Posterior vena cava (tissue), 2 donors: ENCODE measurements at regions not wholly inside any gene's neighbourhood (a gene's known extent, or its start where the extent isn't known, plus 50 kb on each side); places are given as distances from the start of the nearest gene placed in this dataset.
A peak's percentile ranks its signal among the peaks of the same experiment; 100 is the strongest.

Experiments
- DNase-seq: peaks from one replicate; pipeline ENCODE4 v3.0.0-alpha.2; 2020; ENCODE audit warnings: low spot score
- intact Hi-C, 2 donors: fragments of 100-400 bp; cut with DNase I; formaldehyde crosslinking; loops; one replicate each; pipeline versions ENCODE4 v1.14.1 to v1.14.2; 2022 to 2023
- donor health status: DM: yes; HTN: yes; CAD: no.
- donor health status: DM: yes; HTN: yes; CAD: no.

GRCh38 chr2:111696226-111696625, 187.8 kb downstream of the ANAPC1 start:
- intact Hi-C loops = no loop called here
- DNase-seq = peak; percentile 2

GRCh38 chr2:111697560-111697959, 186.4 kb downstream of the ANAPC1 start:
- intact Hi-C loops = no loop called here
- DNase-seq = no peak

GRCh38 chr2:111698089-111698488, 185.9 kb downstream of the ANAPC1 start:
- intact Hi-C loops = no loop called here
- DNase-seq = no peak

DNA sequence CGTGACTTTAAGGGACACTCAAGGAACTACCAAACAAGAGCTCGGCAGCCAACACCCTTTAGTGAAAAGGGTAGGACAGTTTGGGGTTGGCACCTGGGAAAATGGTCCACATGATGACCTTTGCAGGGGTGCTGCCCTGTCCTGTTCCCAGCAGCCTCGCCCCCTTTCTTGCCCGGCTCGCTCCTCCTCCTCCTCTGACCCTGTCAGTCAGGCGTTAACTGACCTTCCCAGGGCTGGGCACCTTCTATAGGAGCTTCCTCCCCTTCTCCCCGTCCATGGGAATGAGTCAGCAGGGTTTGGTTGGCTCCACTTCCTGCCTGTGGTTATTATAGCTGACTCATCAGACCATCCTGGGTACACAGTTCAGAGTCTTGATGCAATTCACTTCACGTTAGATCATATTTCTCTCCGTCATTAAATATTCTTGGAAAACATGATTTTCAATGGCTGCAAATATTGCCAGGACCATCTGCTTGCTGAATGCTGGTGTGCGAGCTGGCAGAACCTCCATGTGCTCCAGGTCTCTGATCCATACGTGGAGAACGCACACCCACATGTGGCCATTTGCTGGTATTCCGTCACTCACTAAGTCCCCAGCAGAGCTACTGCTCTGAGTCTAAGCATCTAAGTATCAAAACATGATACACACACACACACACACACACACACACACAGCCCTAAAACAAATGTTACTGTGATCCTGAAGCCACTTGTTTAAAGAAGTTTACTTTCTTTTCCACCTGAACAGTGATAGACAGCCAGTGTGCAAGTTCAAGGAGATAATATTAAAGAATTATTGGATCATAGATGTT, 185.0 kb downstream of the ANAPC1 start:
- DNase-seq = peak; percentile 92
- intact Hi-C loops = no loop called here

DNA sequence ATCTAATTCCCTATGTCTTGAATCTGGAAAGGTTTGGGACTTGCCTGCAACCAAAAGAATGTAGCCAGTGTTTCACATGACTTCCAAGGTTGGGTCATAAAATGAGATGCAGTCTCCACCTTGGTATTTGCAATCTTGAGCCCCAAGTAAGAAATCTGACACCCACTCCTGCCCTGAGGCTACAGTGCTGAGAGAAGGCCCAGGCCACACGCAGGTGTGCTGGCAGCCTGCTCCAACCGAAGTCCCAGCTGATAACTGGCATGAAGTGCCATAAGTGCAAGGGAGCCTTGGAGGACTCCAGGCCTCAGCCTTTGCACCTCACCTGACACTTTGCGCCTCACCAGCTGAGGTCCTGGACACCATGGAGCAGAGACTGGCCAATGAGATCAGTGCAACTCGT, 182.7 kb downstream of the ANAPC1 start:
- DNase-seq = no peak
- intact Hi-C loops = no loop called here

DNA sequence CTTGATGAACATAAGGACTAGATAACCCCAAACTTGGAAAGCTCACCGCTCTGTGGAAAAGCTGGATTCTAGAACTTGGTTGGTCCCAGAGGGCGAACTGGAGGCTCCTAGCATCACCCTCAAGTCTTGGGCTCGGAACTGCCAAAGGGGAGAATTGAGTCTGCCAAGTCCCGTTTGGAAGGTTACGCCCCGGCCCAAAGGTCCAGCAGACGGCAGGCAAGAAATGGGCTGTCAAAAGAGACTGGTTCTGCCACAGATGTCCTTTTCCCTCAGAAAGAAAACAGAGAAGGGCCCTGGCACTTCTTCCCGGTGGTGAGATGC, 182.2 kb downstream of the ANAPC1 start:
- no peak for DNase-seq
- intact Hi-C loops = no loop called here

GRCh38 chr2:111702119-111702803, 181.7 kb downstream of the ANAPC1 start:
- intact Hi-C loops = no loop called here
- no peak for DNase-seq

GRCh38 chr2:111702804-111703196, 181.2 kb downstream of the ANAPC1 start:
- no peak for DNase-seq
- intact Hi-C loops = no loop called here

- intact Hi-C loops = no loop called here
- DNase-seq = no peak
Observed at GRCh38 chr2:111703759-111704158, 180.2 kb downstream of the ANAPC1 start.

- intact Hi-C loops = no loop called here
- no peak for DNase-seq
Observed at GRCh38 chr2:111704246-111704645, 179.7 kb downstream of the ANAPC1 start.

- intact Hi-C loops = no loop called here
- no peak for DNase-seq
Observed at GRCh38 chr2:111705239-111705638, 178.8 kb downstream of the ANAPC1 start.

GRCh38 chr2:111705711-111706336, 178.2 kb downstream of the ANAPC1 start:
- no peak for DNase-seq

GRCh38 chr2:111706481-111707001, 177.5 kb downstream of the ANAPC1 start:
- DNase-seq = no peak
- intact Hi-C loops = no loop called here

More at GRCh38 chr2:111705711-111706336, 178.2 kb downstream of the ANAPC1 start:
- intact Hi-C loops = no loop called here

DNA sequence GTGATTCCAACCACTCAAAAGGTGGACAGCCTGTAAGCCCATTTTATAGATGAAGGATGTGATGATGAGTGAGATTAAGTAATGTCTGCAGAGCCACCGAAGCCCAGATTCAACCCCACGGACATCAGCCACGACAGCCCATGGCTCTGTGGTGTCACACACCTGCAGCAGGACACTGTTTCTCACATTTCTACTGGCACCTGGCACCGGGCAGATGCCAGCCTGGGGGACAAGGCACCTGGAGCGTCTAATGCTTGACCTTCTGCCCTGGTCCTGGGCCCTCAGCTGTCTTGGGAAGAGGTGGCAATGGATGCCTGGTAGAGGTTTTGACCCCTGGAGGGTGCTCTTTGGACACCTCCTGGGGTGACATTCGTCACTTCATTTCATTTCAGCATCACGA, 176.3 kb downstream of the ANAPC1 start:
- intact Hi-C loops = no loop called here

GRCh38 chr2:111708476-111709180, 175.4 kb downstream of the ANAPC1 start:
- no peak for DNase-seq
- intact Hi-C loops = no loop called here

More for the DNA sequence above, 176.3 kb downstream of the ANAPC1 start:
- no peak for DNase-seq

DNA sequence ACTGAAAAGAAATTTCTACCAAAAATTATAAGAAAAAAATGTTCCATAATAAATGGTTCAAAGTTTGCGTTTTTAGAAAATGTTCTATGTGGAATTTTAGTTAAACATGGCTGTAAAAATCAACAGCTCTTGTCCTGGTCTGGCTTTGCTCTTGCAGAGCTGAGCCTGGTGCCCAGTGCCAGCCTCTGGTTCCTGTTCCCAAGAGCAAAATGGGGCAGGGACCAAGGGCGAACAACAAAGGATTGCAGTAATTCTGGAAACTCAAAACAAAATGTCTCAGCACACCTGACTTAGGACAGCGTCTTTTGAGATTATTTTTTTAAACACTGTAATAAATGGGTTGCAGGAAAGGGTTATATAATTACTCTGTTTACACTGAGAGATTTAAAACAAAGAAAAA, 174.7 kb downstream of the ANAPC1 start:
- intact Hi-C loops = no loop called here
- no peak for DNase-seq

DNA sequence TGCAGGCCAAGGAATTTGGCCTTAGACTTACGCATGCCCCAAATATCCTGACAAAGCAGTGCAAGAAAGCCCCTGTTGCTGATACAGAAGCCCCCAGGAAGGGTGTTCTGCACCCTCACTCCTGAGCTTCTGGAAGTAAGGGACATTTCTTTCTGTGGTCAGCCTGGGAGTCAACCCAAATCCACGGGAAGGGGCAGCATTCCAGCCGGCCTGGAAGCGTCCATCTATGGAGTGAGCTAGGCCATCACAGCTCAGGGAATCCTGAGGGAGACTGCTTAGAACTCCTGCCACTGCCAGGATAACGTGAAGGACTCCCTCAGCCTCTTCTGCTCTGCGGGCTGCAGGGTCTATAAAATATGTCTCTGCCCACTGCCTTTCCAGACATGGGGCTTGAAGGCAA, 173.9 kb downstream of the ANAPC1 start:
- intact Hi-C loops = loop anchor here in 1 of 2 donors (10.0 kb wide), 1 partner anchor 595 kb away; no protein-coding TSS in a partner anchor
- no peak for DNase-seq

DNA sequence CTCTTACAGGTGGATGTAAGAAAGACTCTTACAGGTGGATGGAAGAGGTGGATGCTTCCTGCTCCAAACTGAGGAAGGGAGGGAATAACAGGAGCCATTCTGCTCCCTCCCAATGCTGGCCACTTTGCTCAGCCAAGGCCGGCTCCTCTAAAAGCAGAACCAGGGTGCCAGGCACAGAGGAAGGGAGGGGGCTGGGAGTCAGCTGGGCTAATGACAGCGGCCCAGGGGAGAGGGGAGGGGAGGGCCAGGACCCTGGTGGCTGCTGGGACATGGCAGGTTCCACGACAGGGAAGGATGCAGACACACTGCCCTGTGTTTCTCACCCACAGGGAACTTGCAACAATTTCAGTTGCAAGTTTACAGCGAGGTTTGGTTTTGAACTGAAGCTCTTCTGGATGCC, 173.4 kb downstream of the ANAPC1 start:
- intact Hi-C loops = loop anchor here in 1 of 2 donors (10.0 kb wide), 1 partner anchor 596 kb away; no protein-coding TSS in a partner anchor
- DNase-seq = no peak

GRCh38 chr2:111711270-111711669, 172.7 kb downstream of the ANAPC1 start:
- no peak for DNase-seq
- intact Hi-C loops = loop anchor here in 1 of 2 donors (10.0 kb wide), 1 partner anchor 596 kb away; no protein-coding TSS in a partner anchor
